ENCODE measurements at regions not wholly inside any gene's neighbourhood (a gene's known extent, or its start where the extent isn't known, plus 50 kb on each side); places are given as distances from the start of the nearest gene placed in this dataset.
"Not testable (repeated sequence)": the region's sequence is repeated elsewhere in the genome, so short reads cannot be mapped to it uniquely, and the experiment has no call there.

GRCh38 chr17:34039213-34039612 is 215.9 kb upstream of the CCL2 start:
- not testable (repeated sequence) for TF ChIP-seq CTCF, EP300 (IDR thresholded peaks at IDR 0.05)

Measured in gastroesophageal sphincter (tissue), 3 donors.